ENCODE measurements at regions not wholly inside any gene's neighbourhood (a gene's known extent, or its start where the extent isn't known, plus 50 kb on each side); places are given as distances from the start of the nearest gene placed in this dataset.

- no peak for TF ChIP-seq Cebpa-rat (IDR thresholded peaks at IDR 0.05)
- Histone ChIP-seq H3K27ac (no peak overlapping the region), H3K4me1 (no peaks in the 10 kb centered on the region), H3K36me3 (no peaks in the 10 kb centered on the region), H3K9me3 (no peaks in the 10 kb centered on the region), H3K4me2 (no peak overlapping the region), H3K9ac (no peak overlapping the region), H4K20me1 (no peaks in the 10 kb centered on the region), H3K27me3 (no peaks in the 10 kb centered on the region), H3K4me3 (no peak overlapping the region)
These were observed 87.6 kb upstream of the SLC25A26 start for GRCh38 chr3:66133050-66133757.

- H3K9me3 ChIP-seq, result no peaks in the 10 kb centered on the region
- TF ChIP-seq Cebpa-rat (IDR thresholded peaks at IDR 0.05), result no peak
- no peak overlapping the region for H3K4me2 ChIP-seq
- H3K36me3 ChIP-seq, result no peaks in the 10 kb centered on the region
- H3K9ac ChIP-seq, result no peak overlapping the region
- no peaks in the 10 kb centered on the region for H3K4me1 ChIP-seq
- H3K27ac ChIP-seq, result no peak overlapping the region
- no peaks in the 10 kb centered on the region for H4K20me1 ChIP-seq
- H3K27me3 ChIP-seq, result no peaks in the 10 kb centered on the region
- H3K4me3 ChIP-seq, result no peak overlapping the region
These were observed 89.9 kb upstream of the MAGI1 start for GRCh38 chr3:66128623-66129022.

GRCh38 chr3:66121318-66121717 lies 82.6 kb upstream of the MAGI1 start:
- H3K4me1 ChIP-seq, result no peaks in the 10 kb centered on the region
- H3K9me3 ChIP-seq, result no peaks in the 10 kb centered on the region
- no peaks in the 10 kb centered on the region for H4K20me1 ChIP-seq
- no peak for TF ChIP-seq Cebpa-rat (IDR thresholded peaks at IDR 0.05)
- no peaks in the 10 kb centered on the region for H3K27me3 ChIP-seq
- no peak overlapping the region for H3K27ac ChIP-seq
- H3K4me3 ChIP-seq, result no peak overlapping the region
- H3K36me3 ChIP-seq, result no peaks in the 10 kb centered on the region
- H3K4me2 ChIP-seq, result no peak overlapping the region
- no peak overlapping the region for H3K9ac ChIP-seq

GRCh38 chr3:66115858-66116654 lies 77.3 kb upstream of the MAGI1 start:
- H3K27ac ChIP-seq, result no peak overlapping the region
- no peaks in the 10 kb centered on the region for H3K27me3 ChIP-seq
- H3K4me1 ChIP-seq, result 0 out of 2 replicates have a peak, but pooled peaks cover 4% of the 10 kb centered on the region
- no peaks in the 10 kb centered on the region for H3K9me3 ChIP-seq
- H3K9ac ChIP-seq, result no peak overlapping the region
- no peak overlapping the region for H3K4me2 ChIP-seq
- no peak for TF ChIP-seq Cebpa-rat (IDR thresholded peaks at IDR 0.05)
- H3K4me3 ChIP-seq, result no peak overlapping the region
- no peaks in the 10 kb centered on the region for H4K20me1 ChIP-seq
- H3K36me3 ChIP-seq, result no peaks in the 10 kb centered on the region

GRCh38 chr3:66113542-66113941 lies 74.8 kb upstream of the MAGI1 start:
- Histone ChIP-seq H3K4me1 (0 out of 2 replicates have a peak, but pooled peaks cover 4% of the 10 kb centered on the region), H3K9ac (no peak overlapping the region), H3K27me3 (no peaks in the 10 kb centered on the region), H3K27ac (no peak overlapping the region), H3K36me3 (no peaks in the 10 kb centered on the region), H3K4me3 (no peak overlapping the region), H3K9me3 (no peaks in the 10 kb centered on the region), H4K20me1 (no peaks in the 10 kb centered on the region), H3K4me2 (no peak overlapping the region)
- TF ChIP-seq Cebpa-rat (IDR thresholded peaks at IDR 0.05), result no peak

GRCh38 chr3:66110840-66111239 lies 72.1 kb upstream of the MAGI1 start:
- H3K27ac ChIP-seq, result no peak overlapping the region
- no peak overlapping the region for H3K4me3 ChIP-seq
- no peak for TF ChIP-seq Cebpa-rat (IDR thresholded peaks at IDR 0.05)
- no peak overlapping the region for H3K9ac ChIP-seq
- H3K9me3 ChIP-seq, result no peaks in the 10 kb centered on the region
- no peaks in the 10 kb centered on the region for H3K27me3 ChIP-seq
- peaks cover 11% of the 10 kb centered on the region; the same call in 1 of the 2 replicates for H3K4me1 ChIP-seq
- no peak overlapping the region for H3K4me2 ChIP-seq
- no peaks in the 10 kb centered on the region for H3K36me3 ChIP-seq
- H4K20me1 ChIP-seq, result no peaks in the 10 kb centered on the region

- Histone ChIP-seq H4K20me1 (no peaks in the 10 kb centered on the region), H3K4me2 (no peak overlapping the region), H3K36me3 (no peaks in the 10 kb centered on the region), H3K9ac (no peak overlapping the region), H3K4me3 (no peak overlapping the region), H3K27ac (no peak overlapping the region), H3K9me3 (no peaks in the 10 kb centered on the region), H3K27me3 (no peaks in the 10 kb centered on the region), H3K4me1 (peaks cover 7% of the 10 kb centered on the region; the same call in 1 of the 2 replicates)
- no peak for TF ChIP-seq Cebpa-rat (IDR thresholded peaks at IDR 0.05)
These were observed 69.1 kb upstream of the MAGI1 start for GRCh38 chr3:66107855-66108254.

GRCh38 chr3:66106788-66107187 lies 68.1 kb upstream of the MAGI1 start:
- no peaks in the 10 kb centered on the region for H3K36me3 ChIP-seq
- H3K9me3 ChIP-seq, result no peaks in the 10 kb centered on the region
- no peak overlapping the region for H3K4me3 ChIP-seq
- no peaks in the 10 kb centered on the region for H3K27me3 ChIP-seq
- H3K4me2 ChIP-seq, result no peak overlapping the region
- H4K20me1 ChIP-seq, result no peaks in the 10 kb centered on the region
- H3K9ac ChIP-seq, result no peak overlapping the region
- H3K4me1 ChIP-seq, result peaks cover 7% of the 10 kb centered on the region; the same call in 1 of the 2 replicates
- no peak for TF ChIP-seq Cebpa-rat (IDR thresholded peaks at IDR 0.05)
- H3K27ac ChIP-seq, result no peak overlapping the region

- Histone ChIP-seq H3K4me2 (no peak overlapping the region), H4K20me1 (no peaks in the 10 kb centered on the region), H3K4me3 (no peak overlapping the region), H3K27me3 (no peaks in the 10 kb centered on the region), H3K9me3 (no peaks in the 10 kb centered on the region), H3K4me1 (peaks cover 7% of the 10 kb centered on the region; the same call in 1 of the 2 replicates), H3K9ac (no peak overlapping the region), H3K27ac (no peak overlapping the region), H3K36me3 (no peaks in the 10 kb centered on the region)
- no peak for TF ChIP-seq Cebpa-rat (IDR thresholded peaks at IDR 0.05)
These were observed 65.8 kb upstream of the MAGI1 start for GRCh38 chr3:66104535-66104934.

GRCh38 chr3:66103729-66104128 lies 65.0 kb upstream of the MAGI1 start:
- Histone ChIP-seq H3K4me2 (no peak overlapping the region), H4K20me1 (no peaks in the 10 kb centered on the region), H3K4me3 (no peak overlapping the region), H3K27ac (no peak overlapping the region), H3K9me3 (no peaks in the 10 kb centered on the region), H3K9ac (no peak overlapping the region), H3K4me1 (peaks cover 7% of the 10 kb centered on the region; the same call in 1 of the 2 replicates), H3K27me3 (no peaks in the 10 kb centered on the region), H3K36me3 (no peaks in the 10 kb centered on the region)
- TF ChIP-seq Cebpa-rat (IDR thresholded peaks at IDR 0.05), result no peak

Data from BLaER1 (cell line).